Smooth muscle cell (in vitro differentiated cells): ENCODE measurements at regions not wholly inside any gene's neighbourhood (a gene's known extent, or its start where the extent isn't known, plus 50 kb on each side); places are given as distances from the start of the nearest gene placed in this dataset.

Experiments used
- DNase-seq: peaks from one replicate; lab custom pipeline; 2025; ENCODE audit not compliant: unreplicated experiment; lab: John Stamatoyannopoulos, UW
- H2AFZ ChIP-seq: fragments of 200-600 bp; sonication (generic); 2 replicates; pipeline ENCODE4 v1.6.0; 2016; ENCODE audit warnings: antibody characterized with exemption, low read depth, mild to moderate bottlenecking
- H3F3A ChIP-seq: fragments of 200-600 bp; sonication (generic); 2 replicates; pipeline ENCODE4 v1.6.0; 2017; ENCODE audit warnings: antibody characterized with exemption, low read depth
- H3K27ac ChIP-seq: fragments of 200-600 bp; sonication (generic); 2 replicates; pipeline ENCODE4 v1.5.1; 2016; ENCODE audit warnings: low read depth, mild to moderate bottlenecking
- H3K27me3 ChIP-seq: fragments of 200-600 bp; sonication (generic); 2 replicates; pipeline ENCODE4 v1.6.1; 2016; ENCODE audit warnings: low read depth, mild to moderate bottlenecking
- H3K36me3 ChIP-seq: fragments of 200-600 bp; sonication (generic); 2 replicates; pipeline ENCODE4 v1.5.1; 2016; ENCODE audit warnings: low read depth
- H3K4me1 ChIP-seq: fragments of 200-600 bp; sonication (generic); 2 replicates; pipeline ENCODE4 v1.5.1; 2016; ENCODE audit warnings: low read depth
- H3K4me2 ChIP-seq: fragments of 200-600 bp; sonication (generic); 2 replicates; pipeline ENCODE4 v1.6.0; 2016; ENCODE audit warnings: mild to moderate bottlenecking
- H3K4me3 ChIP-seq: fragments of 200-600 bp; sonication (generic); 2 replicates; pipeline ENCODE4 v1.5.1; 2016; ENCODE audit warnings: mild to moderate bottlenecking
- H3K79me2 ChIP-seq: fragments of 200-600 bp; sonication (generic); 2 replicates; pipeline ENCODE4 v1.6.0; 2016; ENCODE audit warnings: low read depth, mild to moderate bottlenecking
- H3K9ac ChIP-seq: fragments of 200-600 bp; sonication (generic); 2 replicates; pipeline ENCODE4 v1.6.0; 2016; ENCODE audit warnings: low read depth
- H3K9me3 ChIP-seq: fragments of 200-600 bp; sonication (generic); replicated peaks from 2 replicates; pipeline ENCODE4 v1.5.1; 2016; ENCODE audit warnings: low read depth
- H4K20me1 ChIP-seq: fragments of 200-600 bp; sonication (generic); 2 replicates; pipeline ENCODE4 v1.6.0; 2016; ENCODE audit warnings: low read depth
- WGBS: methylation state at CpG from one replicate; pipeline ENCODE4 v1.1.7; 2016; ENCODE audit warnings: low lambda C conversion rate; 5-methylcytosine and 5-hydroxymethylcytosine counted together
- TF ChIP-seq, protein P1 (sequence below): fragments of 200-600 bp; sonication (generic); IDR thresholded peaks from 2 replicates; pipeline ENCODE4 v1.5.1; 2017; ENCODE audit warnings: borderline replicate concordance, mild to moderate bottlenecking, antibody characterized with exemption; ENCODE audit not compliant: insufficient read depth, poor library complexity, severe bottlenecking

DNA sequence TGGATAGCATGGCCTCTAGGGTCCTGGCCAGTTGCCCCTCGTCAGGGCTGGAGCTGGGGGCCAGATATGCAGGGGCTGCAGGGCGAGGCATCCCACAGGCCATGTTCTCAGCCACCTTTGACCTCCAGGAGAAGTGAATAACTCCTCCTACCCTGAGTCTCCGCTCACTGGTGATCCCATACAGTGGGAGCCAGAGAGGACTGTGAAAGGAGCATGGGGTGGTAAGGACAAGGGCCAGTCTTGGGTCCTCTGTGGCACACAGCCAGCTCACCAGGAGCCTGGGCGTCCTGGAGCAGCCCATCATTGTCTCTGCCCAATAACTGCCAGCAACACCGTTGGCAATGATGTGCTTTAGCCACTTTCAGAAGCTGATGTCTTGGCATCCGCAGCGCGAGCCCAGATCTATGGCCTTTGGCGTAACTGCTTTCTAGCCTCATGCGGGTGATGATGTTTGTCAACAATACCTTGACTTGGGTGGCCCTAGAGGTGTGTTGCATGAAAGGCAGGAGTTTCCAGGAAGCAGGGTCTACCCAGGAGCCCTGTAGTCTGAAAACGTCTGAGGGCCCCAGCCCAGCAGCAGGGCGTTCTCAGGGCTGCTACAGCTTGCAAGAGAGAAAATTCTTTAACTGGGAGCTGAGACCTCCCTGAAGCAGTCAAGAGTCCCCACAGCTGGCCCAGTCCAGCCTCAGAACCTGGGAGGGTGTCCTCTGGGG lies 61.1 kb upstream of the IQSEC1 start:
- Histone ChIP-seq H3K9ac (no peak overlapping the region), H3K27me3 (no peaks in the 10 kb centered on the region), H3K4me2 (no peak overlapping the region), H3F3A (no peaks in the 10 kb centered on the region), H3K79me2 (no peaks in the 10 kb centered on the region), H3K36me3 (no peaks in the 10 kb centered on the region), H3K4me1 (no peaks in the 10 kb centered on the region), H3K9me3 (no peaks in the 10 kb centered on the region), H3K4me3 (no peak overlapping the region), H3K27ac (no peak overlapping the region), H2AFZ (no peak overlapping the region), H4K20me1 (peaks cover 9% of the 10 kb centered on the region)
- DNase-seq, result no peak
- TF ChIP-seq, protein P1, sequence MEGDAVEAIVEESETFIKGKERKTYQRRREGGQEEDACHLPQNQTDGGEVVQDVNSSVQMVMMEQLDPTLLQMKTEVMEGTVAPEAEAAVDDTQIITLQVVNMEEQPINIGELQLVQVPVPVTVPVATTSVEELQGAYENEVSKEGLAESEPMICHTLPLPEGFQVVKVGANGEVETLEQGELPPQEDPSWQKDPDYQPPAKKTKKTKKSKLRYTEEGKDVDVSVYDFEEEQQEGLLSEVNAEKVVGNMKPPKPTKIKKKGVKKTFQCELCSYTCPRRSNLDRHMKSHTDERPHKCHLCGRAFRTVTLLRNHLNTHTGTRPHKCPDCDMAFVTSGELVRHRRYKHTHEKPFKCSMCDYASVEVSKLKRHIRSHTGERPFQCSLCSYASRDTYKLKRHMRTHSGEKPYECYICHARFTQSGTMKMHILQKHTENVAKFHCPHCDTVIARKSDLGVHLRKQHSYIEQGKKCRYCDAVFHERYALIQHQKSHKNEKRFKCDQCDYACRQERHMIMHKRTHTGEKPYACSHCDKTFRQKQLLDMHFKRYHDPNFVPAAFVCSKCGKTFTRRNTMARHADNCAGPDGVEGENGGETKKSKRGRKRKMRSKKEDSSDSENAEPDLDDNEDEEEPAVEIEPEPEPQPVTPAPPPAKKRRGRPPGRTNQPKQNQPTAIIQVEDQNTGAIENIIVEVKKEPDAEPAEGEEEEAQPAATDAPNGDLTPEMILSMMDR, result no peak
- 90% methylated on average over 12 of the region's 12 CpGs for WGBS

DNA sequence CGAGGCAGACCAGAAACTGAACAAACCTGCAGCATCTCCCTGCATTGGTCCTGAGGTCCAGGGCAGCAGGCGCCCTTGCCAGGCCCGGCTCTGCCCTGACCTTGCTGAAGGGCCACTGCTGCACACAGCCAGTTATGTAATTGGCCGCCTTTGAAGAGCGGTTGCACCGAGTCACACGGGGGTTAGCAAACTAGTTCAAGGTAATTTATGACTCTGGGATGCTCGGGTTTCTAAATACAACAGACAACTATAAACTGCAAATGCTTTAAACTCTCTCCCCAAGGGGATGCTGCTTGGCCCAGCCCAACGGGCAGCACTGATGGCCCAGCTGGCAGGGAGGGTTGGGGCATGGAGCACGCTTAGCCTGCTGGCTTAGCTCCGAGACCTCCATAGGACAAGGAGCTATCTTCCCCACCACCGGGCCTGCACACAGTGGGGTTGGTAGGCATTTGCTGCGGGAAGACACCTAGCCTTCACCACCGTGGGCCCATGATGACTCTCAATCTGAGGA lies 60.3 kb upstream of the IQSEC1 start:
- 91% methylated on average over 14 of the region's 14 CpGs for WGBS
- Histone ChIP-seq H3K4me1 (no peaks in the 10 kb centered on the region), H2AFZ (no peak overlapping the region), H3K9ac (no peak overlapping the region), H3K4me2 (no peak overlapping the region), H3K27ac (no peak overlapping the region), H3K79me2 (no peaks in the 10 kb centered on the region), H3K36me3 (no peaks in the 10 kb centered on the region), H3K9me3 (no peaks in the 10 kb centered on the region), H4K20me1 (peaks cover 5% of the 10 kb centered on the region), H3K27me3 (no peaks in the 10 kb centered on the region), H3K4me3 (no peak overlapping the region), H3F3A (no peaks in the 10 kb centered on the region)
- TF ChIP-seq, protein P1, result no peak
- DNase-seq, result no peak

DNA sequence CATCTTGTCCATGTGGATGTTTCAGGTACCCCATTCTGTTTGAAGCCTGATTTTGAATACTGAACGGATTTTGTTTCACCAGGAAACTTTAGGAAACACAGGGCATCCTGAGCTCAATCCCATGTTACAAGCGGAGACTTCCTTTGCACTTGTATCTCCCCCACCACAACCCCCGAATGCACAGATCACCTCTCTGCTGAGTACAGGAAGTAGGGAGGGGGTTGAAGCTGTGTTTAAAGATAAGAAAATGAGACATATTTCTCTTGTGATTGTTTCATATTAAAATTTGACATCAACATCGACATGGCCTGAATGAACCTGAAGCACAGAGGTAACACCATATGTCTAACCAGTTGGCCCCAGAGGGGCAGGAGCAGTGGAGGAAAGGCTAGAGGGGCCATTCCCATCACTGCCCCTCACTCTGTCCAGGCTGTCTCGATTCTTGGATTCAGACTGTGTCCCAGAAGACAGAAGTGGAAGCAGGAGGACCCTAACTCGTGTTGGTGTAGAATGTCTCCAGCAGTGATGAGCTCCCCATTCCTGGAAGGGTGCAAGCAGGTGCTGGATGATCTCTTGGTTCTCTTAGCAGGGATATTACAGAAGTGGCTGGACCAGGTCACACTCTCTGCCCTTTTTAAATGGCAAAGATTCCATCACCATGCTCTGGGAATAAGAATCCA lies 59.6 kb upstream of the IQSEC1 start:
- Histone ChIP-seq H3K9ac (no peak overlapping the region), H3F3A (no peaks in the 10 kb centered on the region), H3K27me3 (no peaks in the 10 kb centered on the region), H3K36me3 (no peaks in the 10 kb centered on the region), H3K9me3 (no peaks in the 10 kb centered on the region), H3K4me3 (no peak overlapping the region), H3K79me2 (no peaks in the 10 kb centered on the region), H4K20me1 (peaks cover 5% of the 10 kb centered on the region), H2AFZ (no peak overlapping the region), H3K4me1 (no peaks in the 10 kb centered on the region), H3K4me2 (no peak overlapping the region), H3K27ac (no peak overlapping the region)
- no peak for DNase-seq
- TF ChIP-seq, protein P1, result no peak
- WGBS, result 82% methylated on average over 6 of the region's 6 CpGs
